Inferior parietal cortex (tissue), 1 donor: ENCODE measurements at regions not wholly inside any gene's neighbourhood (a gene's known extent, or its start where the extent isn't known, plus 50 kb on each side); places are given as distances from the start of the nearest gene placed in this dataset.
A peak's percentile ranks its signal among the peaks of the same experiment; 100 is the strongest.

Experiments used
- DNase-seq: peaks from one replicate; pipeline ENCODE4 v3.0.0-alpha.2; 2016; ENCODE audit errors: extremely low spot score

GRCh38 chr21:16900685-16901084 is 612.2 kb upstream of the CXADR start:
- DNase-seq, result no peak

- peak; percentile 27 for DNase-seq
Measured at GRCh38 chr21:16908077-16908476, 604.8 kb upstream of the CXADR start.

GRCh38 chr21:16910435-16911165 is 602.2 kb upstream of the CXADR start:
- DNase-seq, result no peak

- DNase-seq, result no peak
Measured at GRCh38 chr21:16911166-16911607, 601.7 kb upstream of the CXADR start.

- DNase-seq, result no peak
Measured at GRCh38 chr21:16912075-16912474, 600.8 kb upstream of the CXADR start.

GRCh38 chr21:16913010-16913409 is 599.8 kb upstream of the CXADR start:
- no peak for DNase-seq

- DNase-seq, result no peak
Measured at GRCh38 chr21:16928439-16928838, 584.4 kb upstream of the CXADR start.

GRCh38 chr21:16932314-16932713 is 580.5 kb upstream of the CXADR start:
- DNase-seq, result no peak

- no peak for DNase-seq
Measured at GRCh38 chr21:16942703-16943102, 570.1 kb upstream of the CXADR start.

GRCh38 chr21:16943231-16943630 is 569.6 kb upstream of the CXADR start:
- DNase-seq, result no peak

- DNase-seq, result no peak
Measured at GRCh38 chr21:16945580-16945979, 567.3 kb upstream of the CXADR start.

- no peak for DNase-seq
Measured at GRCh38 chr21:16956824-16957223, 556.0 kb upstream of the CXADR start.

- no peak for DNase-seq
Measured at GRCh38 chr21:16965424-16965823, 547.4 kb upstream of the CXADR start.

GRCh38 chr21:16968436-16968835 is 544.4 kb upstream of the CXADR start:
- DNase-seq, result no peak

GRCh38 chr21:16969636-16970035 is 543.2 kb upstream of the CXADR start:
- DNase-seq, result no peak

- DNase-seq, result no peak
Measured at GRCh38 chr21:16974060-16974459, 538.8 kb upstream of the CXADR start.

- DNase-seq, result no peak
Measured at GRCh38 chr21:16976193-16976592, 536.6 kb upstream of the CXADR start.

- no peak for DNase-seq
Measured at GRCh38 chr21:16978309-16978895, 534.4 kb upstream of the CXADR start.

- no peak for DNase-seq
Measured at GRCh38 chr21:16979574-16979973, 533.3 kb upstream of the CXADR start.

- DNase-seq, result no peak
Measured at GRCh38 chr21:16983420-16983819, 529.4 kb upstream of the CXADR start.

GRCh38 chr21:16992448-16992847 is 520.4 kb upstream of the CXADR start:
- DNase-seq, result no peak

GRCh38 chr21:16993416-16994038 is 519.3 kb upstream of the CXADR start:
- DNase-seq, result no peak

GRCh38 chr21:17002594-17003257 is 510.1 kb upstream of the CXADR start:
- DNase-seq, result no peak
